ENCODE measurements at regions not wholly inside any gene's neighbourhood (a gene's known extent, or its start where the extent isn't known, plus 50 kb on each side); places are given as distances from the start of the nearest gene placed in this dataset.
A peak's percentile ranks its signal among the peaks of the same experiment; 100 is the strongest.

DNA sequence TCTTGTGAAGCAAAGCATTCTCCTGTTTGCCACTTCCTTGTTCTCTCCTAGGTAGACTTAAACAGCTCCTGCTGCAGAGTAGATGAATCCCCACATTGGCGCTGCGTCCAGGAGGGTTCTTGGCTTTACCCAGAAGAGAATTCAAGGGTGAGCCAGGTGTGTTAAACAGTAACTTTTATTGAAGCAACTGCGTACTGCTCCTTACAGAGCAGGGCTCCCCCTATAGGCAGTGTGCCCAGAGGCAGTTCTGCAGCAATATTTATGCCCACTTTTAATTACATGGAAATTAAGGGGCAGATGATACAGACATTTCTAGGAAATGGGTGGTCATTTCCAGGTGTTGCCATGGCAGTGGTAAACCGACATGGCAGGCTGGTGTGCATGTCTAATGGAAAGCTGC is 987.6 kb upstream of the RBFOX1 start:
- 90 to 93% (median 92%) methylated on average over 4 of the region's 4 CpGs for whole genome bisulfite sequencing, 5 donors
- no peaks in the 10 kb centered on the region for H3K4me1 ChIP-seq
- DNase-seq = no peak
- peaks cover 0 to 57% (median 12%) of the 10 kb centered on the region in 8 donors for H3K9me3 ChIP-seq
- H3K27me3 ChIP-seq (replicated peaks in 1 of 7) = no peaks in the 10 kb centered on the region
- TF ChIP-seq POLR2AphosphoS5 (IDR thresholded peaks at IDR 0.05) (no peak), POLR2A (IDR thresholded peaks at IDR 0.05) (no peak), CTCF (IDR thresholded peaks at IDR 0.05 in 8 of 11, conservative IDR thresholded peaks at IDR 0.05 in 3 of 11) (no peak)
- intact Hi-C loops (cut with DNase I; ENCODE audit: low total_unique reads) = no loop called here
- H3K4me3 ChIP-seq = no peak overlapping the region
- H3K27ac ChIP-seq = no peak overlapping the region
- H3K36me3 ChIP-seq = no peaks in the 10 kb centered on the region

DNA sequence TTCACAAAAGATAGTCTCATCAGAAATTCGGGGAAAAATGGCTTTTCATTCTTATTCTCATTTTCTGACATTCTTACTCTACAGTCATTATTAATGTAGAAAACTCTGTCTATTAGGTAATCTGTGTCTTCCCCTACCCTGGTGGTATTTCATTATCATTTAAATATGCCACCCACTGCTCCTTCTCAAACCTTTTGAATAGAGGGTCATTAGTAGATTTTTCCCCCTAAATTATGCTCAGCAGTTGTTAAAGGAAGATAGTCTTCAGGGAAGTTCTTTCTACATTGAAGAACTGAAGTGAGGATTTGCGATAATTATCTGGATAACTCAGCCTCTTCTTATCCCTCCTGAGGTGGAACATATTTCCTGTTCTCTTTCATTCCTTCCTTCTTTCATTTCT is 989.5 kb upstream of the RBFOX1 start:
- intact Hi-C loops (cut with DNase I; ENCODE audit: low total_unique reads) = no loop called here
- H3K27ac ChIP-seq = no peak overlapping the region
- WGBS, 5 donors = 15 to 18% (median 18%) methylated on average over 2 of the region's 2 CpGs
- DNase-seq = no peak
- H3K27me3 ChIP-seq (replicated peaks in 1 of 7) = no peaks in the 10 kb centered on the region
- no peaks in the 10 kb centered on the region for H3K4me1 ChIP-seq
- TF ChIP-seq POLR2AphosphoS5 (IDR thresholded peaks at IDR 0.05) = no peak
- TF ChIP-seq POLR2A (IDR thresholded peaks at IDR 0.05) = no peak
- TF ChIP-seq CTCF (IDR thresholded peaks at IDR 0.05 in 8 of 11, conservative IDR thresholded peaks at IDR 0.05 in 3 of 11) = no peak
- H3K36me3 ChIP-seq = no peaks in the 10 kb centered on the region
- peaks cover 0 to 48% (median 11%) of the 10 kb centered on the region in 8 donors for H3K9me3 ChIP-seq
- no peak overlapping the region for H3K4me3 ChIP-seq

- no peak for DNase-seq
- TF ChIP-seq POLR2A (IDR thresholded peaks at IDR 0.05) = no peak
- no peak for TF ChIP-seq CTCF (IDR thresholded peaks at IDR 0.05 in 8 of 11, conservative IDR thresholded peaks at IDR 0.05 in 3 of 11)
- no peak for TF ChIP-seq POLR2AphosphoS5 (IDR thresholded peaks at IDR 0.05)
- peaks cover 0 to 48% (median 12%) of the 10 kb centered on the region in 8 donors for H3K9me3 ChIP-seq
- no peaks in the 10 kb centered on the region for H3K4me1 ChIP-seq
- H3K4me3 ChIP-seq = no peak overlapping the region
- no peak overlapping the region for H3K27ac ChIP-seq
- H3K36me3 ChIP-seq = no peaks in the 10 kb centered on the region
- intact Hi-C loops (cut with DNase I; ENCODE audit: low total_unique reads) = no loop called here
- WGBS, 5 donors = 26 to 40% (median 38%) methylated on average over 3 of the region's 3 CpGs
- H3K27me3 ChIP-seq (replicated peaks in 1 of 7) = no peaks in the 10 kb centered on the region
These were observed 990.7 kb upstream of the RBFOX1 start for GRCh38 chr16:6341981-6342380.

GRCh38 chr16:6335072-6335471 is 997.6 kb upstream of the RBFOX1 start:
- no peak for DNase-seq
- Histone ChIP-seq H3K4me1 (no peaks in the 10 kb centered on the region), H3K9me3 (peaks cover 0 to 38% (median 11%) of the 10 kb centered on the region in 8 donors), H3K36me3 (no peaks in the 10 kb centered on the region), H3K4me3 (no peak overlapping the region), H3K27ac (no peak overlapping the region), H3K27me3 (replicated peaks in 1 of 7) (no peaks in the 10 kb centered on the region)
- 60 to 70% (median 65%) methylated on average over 6 of the region's 6 CpGs for WGBS, 5 donors
- intact Hi-C loops (cut with DNase I; ENCODE audit: low total_unique reads) = no loop called here
- TF ChIP-seq POLR2A (IDR thresholded peaks at IDR 0.05) = no peak
- peak in 4 of 11 experiments; percentile 13 to 38 (median 30) for TF ChIP-seq CTCF (IDR thresholded peaks at IDR 0.05 in 8 of 11, conservative IDR thresholded peaks at IDR 0.05 in 3 of 11)
